PC-9 (cell line): ENCODE measurements at regions not wholly inside any gene's neighbourhood (a gene's known extent, or its start where the extent isn't known, plus 50 kb on each side); places are given as distances from the start of the nearest gene placed in this dataset.

Experiments used
- BruUV-seq: library from RNA; stranded (reverse); fragments of 400-500 nt; replicated peaks from 2 replicates; lab custom pipeline; 2021; lab: Mats Ljungman, UMichigan
- CTCF ChIA-PET: fragments of 300-600 bp; sonication (Branson Sonifier 250); formaldehyde crosslinking; loops from one replicate; lab custom pipeline; 2022; ENCODE audit warnings: antibody characterized with exemption; lab: Charles Lee
- POLR2A ChIA-PET: fragments of 300-600 bp; sonication (Branson Sonifier 250); formaldehyde crosslinking; loops from one replicate; lab custom pipeline; 2022; ENCODE audit warnings: antibody characterized with exemption; ENCODE audit not compliant: unreplicated experiment; lab: Charles Lee
- DNase-seq, 2 experiments: peaks; one replicate each; pipeline versions ENCODE4 v3.0.0 to v3.0.0-alpha.2; 2015 to 2022; ENCODE audit warnings: mixed read lengths in 1 of 2
- H2AFZ ChIP-seq: fragments of 200-600 bp; sonication (generic); 2 replicates; pipeline ENCODE4 v1.8.1; 2017; ENCODE audit warnings: antibody characterized with exemption
- H3F3A ChIP-seq: fragments of 200-600 bp; sonication (generic); 2 replicates; pipeline ENCODE4 v1.8.1; 2017; ENCODE audit warnings: antibody characterized with exemption, mild to moderate bottlenecking, low read depth; ENCODE audit not compliant: insufficient read depth
- H3K27ac ChIP-seq: fragments of 200-600 bp; sonication (generic); 2 replicates; pipeline ENCODE4 v1.6.1; 2016; ENCODE audit warnings: mixed run types
- H3K27me3 ChIP-seq: fragments of 200-600 bp; sonication (generic); 2 replicates; pipeline ENCODE4 v1.6.1; 2016; ENCODE audit warnings: low read depth, mixed run types; ENCODE audit not compliant: insufficient read depth
- H3K36me3 ChIP-seq: fragments of 200-600 bp; sonication (generic); 2 replicates; pipeline ENCODE4 v1.6.1; 2016; ENCODE audit warnings: low read depth, mixed run types
- H3K4me1 ChIP-seq: fragments of 200-600 bp; sonication (generic); replicated peaks from 2 replicates; pipeline ENCODE4 v1.6.1; 2016; ENCODE audit warnings: mixed run types; ENCODE audit not compliant: insufficient read depth
- H3K4me2 ChIP-seq: fragments of 200-600 bp; sonication (generic); 2 replicates; pipeline ENCODE4 v1.6.1; 2017; ENCODE audit warnings: mixed run types
- H3K4me3 ChIP-seq: fragments of 200-600 bp; sonication (generic); 2 replicates; pipeline ENCODE4 v1.6.1; 2016; ENCODE audit warnings: mixed run types
- H3K79me2 ChIP-seq: fragments of 200-600 bp; sonication (generic); 2 replicates; pipeline ENCODE4 v1.6.1; 2017; ENCODE audit warnings: low read depth, mixed run types
- H3K9me2 ChIP-seq: fragments of 200-600 bp; sonication (generic); 2 replicates; pipeline ENCODE4 v1.8.1; 2017; ENCODE audit warnings: mild to moderate bottlenecking; ENCODE audit not compliant: insufficient read depth
- H3K9me3 ChIP-seq: fragments of 200-600 bp; sonication (generic); 2 replicates; pipeline ENCODE4 v1.8.1; 2016; ENCODE audit warnings: low read depth; ENCODE audit not compliant: insufficient read depth
- H4K20me1 ChIP-seq: fragments of 200-600 bp; sonication (generic); 2 replicates; pipeline ENCODE4 v1.8.1; 2017; ENCODE audit not compliant: insufficient read depth
- EZH2 ChIP-seq: fragments of 200-600 bp; sonication (generic); IDR thresholded peaks from 2 replicates; pipeline ENCODE4 v1.8.0; 2017; ENCODE audit warnings: antibody characterized with exemption, low read depth
- intact Hi-C: fragments of 100-400 bp; cut with micrococcal nuclease; formaldehyde crosslinking; loops from one replicate; pipeline ENCODE4 v1.10.0; 2022; ENCODE audit not compliant: unreplicated experiment
- TF ChIP-seq, protein P1 (sequence below): fragments of 200-600 bp; sonication (generic); conservative IDR thresholded peaks from 2 replicates; pipeline ENCODE4 v1.6.1; 2017; ENCODE audit warnings: mixed run types, antibody characterized with exemption, mild to moderate bottlenecking, moderate library complexity

DNA sequence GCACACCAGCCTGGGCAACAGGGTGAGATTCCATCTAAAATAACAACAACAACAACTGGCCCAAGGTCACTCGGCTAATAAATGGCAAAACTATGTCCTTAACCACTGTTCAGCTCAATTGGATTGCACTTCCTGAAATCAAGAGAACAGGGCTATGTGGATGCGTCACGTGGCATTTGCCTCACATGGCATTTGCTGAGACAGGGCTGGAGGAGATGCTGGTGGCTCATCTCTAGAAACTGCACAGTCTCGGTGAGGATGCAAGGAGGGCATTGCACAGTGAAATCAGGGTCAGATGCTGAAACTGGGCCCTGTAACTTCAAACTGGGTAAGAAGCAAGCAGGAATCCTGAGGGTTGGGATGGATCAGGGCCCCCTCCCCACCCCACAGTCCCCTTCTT is 171.9 kb downstream of the BUD13 start:
- CTCF ChIA-PET = no interaction called here
- Histone ChIP-seq H3K4me2 (no peak overlapping the region), H2AFZ (no peak overlapping the region), H3K36me3 (no peaks in the 10 kb centered on the region), H3K4me1 (no peaks in the 10 kb centered on the region), H3K9me3 (no peaks in the 10 kb centered on the region), H3K4me3 (no peak overlapping the region), H3K79me2 (no peaks in the 10 kb centered on the region), H3K27me3 (peaks cover 60% of the 10 kb centered on the region), H3K9me2 (no peaks in the 10 kb centered on the region), H3F3A (no peaks in the 10 kb centered on the region), H3K27ac (no peak overlapping the region), H4K20me1 (no peaks in the 10 kb centered on the region; the same call in 1 of the 2 replicates)
- TF ChIP-seq, protein P1, sequence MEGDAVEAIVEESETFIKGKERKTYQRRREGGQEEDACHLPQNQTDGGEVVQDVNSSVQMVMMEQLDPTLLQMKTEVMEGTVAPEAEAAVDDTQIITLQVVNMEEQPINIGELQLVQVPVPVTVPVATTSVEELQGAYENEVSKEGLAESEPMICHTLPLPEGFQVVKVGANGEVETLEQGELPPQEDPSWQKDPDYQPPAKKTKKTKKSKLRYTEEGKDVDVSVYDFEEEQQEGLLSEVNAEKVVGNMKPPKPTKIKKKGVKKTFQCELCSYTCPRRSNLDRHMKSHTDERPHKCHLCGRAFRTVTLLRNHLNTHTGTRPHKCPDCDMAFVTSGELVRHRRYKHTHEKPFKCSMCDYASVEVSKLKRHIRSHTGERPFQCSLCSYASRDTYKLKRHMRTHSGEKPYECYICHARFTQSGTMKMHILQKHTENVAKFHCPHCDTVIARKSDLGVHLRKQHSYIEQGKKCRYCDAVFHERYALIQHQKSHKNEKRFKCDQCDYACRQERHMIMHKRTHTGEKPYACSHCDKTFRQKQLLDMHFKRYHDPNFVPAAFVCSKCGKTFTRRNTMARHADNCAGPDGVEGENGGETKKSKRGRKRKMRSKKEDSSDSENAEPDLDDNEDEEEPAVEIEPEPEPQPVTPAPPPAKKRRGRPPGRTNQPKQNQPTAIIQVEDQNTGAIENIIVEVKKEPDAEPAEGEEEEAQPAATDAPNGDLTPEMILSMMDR = no peak
- TF ChIP-seq EZH2 = no peak
- intact Hi-C loops = no loop called here
- no peak for DNase-seq
- POLR2A ChIA-PET = no interaction called here
- no TSS peak for BruUV-seq

DNA sequence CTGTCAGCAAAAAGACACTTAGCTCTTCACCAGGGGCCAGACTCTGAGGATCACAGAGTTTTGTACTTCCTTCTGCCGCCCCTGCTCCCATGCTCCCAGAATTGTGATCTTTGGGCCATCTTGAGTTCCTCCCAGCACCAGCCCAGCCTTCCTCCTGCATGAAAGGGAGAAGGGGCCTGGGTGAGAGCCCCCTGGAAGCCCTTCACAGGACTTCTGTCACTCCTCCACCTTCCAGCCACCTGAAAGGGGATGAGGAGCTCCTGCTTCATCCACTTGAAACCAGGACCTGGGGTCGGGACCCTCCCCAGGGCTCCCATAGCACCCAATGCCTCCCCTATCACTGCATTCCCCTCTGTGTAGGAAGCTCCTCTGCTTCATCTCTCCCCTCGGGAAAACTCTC is 174.2 kb downstream of the BUD13 start:
- no TSS peak for BruUV-seq
- H3K4me1 ChIP-seq = no peaks in the 10 kb centered on the region
- H3K9me3 ChIP-seq = no peaks in the 10 kb centered on the region
- H3K27me3 ChIP-seq = peaks cover 78% of the 10 kb centered on the region
- H2AFZ ChIP-seq = no peak overlapping the region
- TF ChIP-seq EZH2 = no peak
- TF ChIP-seq, protein P1 = no peak
- no peak overlapping the region for H3K27ac ChIP-seq
- no peak overlapping the region for H3K4me3 ChIP-seq
- H3F3A ChIP-seq = no peaks in the 10 kb centered on the region
- no peak for DNase-seq
- no peaks in the 10 kb centered on the region for H3K79me2 ChIP-seq
- H3K4me2 ChIP-seq = no peak overlapping the region
- H3K9me2 ChIP-seq = no peaks in the 10 kb centered on the region
- H3K36me3 ChIP-seq = no peaks in the 10 kb centered on the region
- H4K20me1 ChIP-seq = no peaks in the 10 kb centered on the region; the same call in 1 of the 2 replicates
- intact Hi-C loops = no loop called here
- CTCF ChIA-PET = no interaction called here
- POLR2A ChIA-PET = no interaction called here

DNA sequence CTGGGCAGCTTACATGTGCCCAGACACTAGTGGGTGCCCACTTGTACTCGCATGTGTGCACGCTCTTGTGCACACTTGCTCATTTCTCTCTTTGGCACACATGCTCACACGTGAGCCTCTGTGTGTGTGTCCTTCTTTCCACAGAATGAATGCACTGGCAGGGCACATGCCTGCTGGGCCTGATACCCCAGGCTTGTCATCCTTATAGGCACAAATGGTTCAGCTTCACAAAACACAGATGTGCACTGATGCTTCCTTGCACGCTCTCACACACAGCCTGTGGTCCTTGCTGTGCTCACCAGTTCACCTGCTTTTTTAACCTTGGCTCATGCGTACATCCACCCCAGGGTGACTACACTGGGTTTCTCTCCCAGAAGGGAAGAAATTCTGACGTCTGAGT is 174.8 kb downstream of the BUD13 start:
- intact Hi-C loops = no loop called here
- Histone ChIP-seq H3K79me2 (no peaks in the 10 kb centered on the region), H3K27me3 (peaks cover 83% of the 10 kb centered on the region)

More for the DNA sequence above, 174.8 kb downstream of the BUD13 start:
- no TSS peak for BruUV-seq
- Histone ChIP-seq H3K4me1 (no peaks in the 10 kb centered on the region), H3K27ac (no peak overlapping the region), H3K4me3 (no peak overlapping the region), H3F3A (no peaks in the 10 kb centered on the region), H3K4me2 (no peak overlapping the region), H3K9me3 (no peaks in the 10 kb centered on the region), H3K9me2 (no peaks in the 10 kb centered on the region), H3K36me3 (no peaks in the 10 kb centered on the region), H4K20me1 (no peaks in the 10 kb centered on the region; the same call in 1 of the 2 replicates), H2AFZ (no peak overlapping the region)
- ChIA-PET POLR2A (no interaction called here), CTCF (no interaction called here)
- no peak for DNase-seq
- no peak for TF ChIP-seq EZH2
- TF ChIP-seq, protein P1 = no peak
